Panc1 (cell line): ENCODE measurements at regions not wholly inside any gene's neighbourhood (a gene's known extent, or its start where the extent isn't known, plus 50 kb on each side); places are given as distances from the start of the nearest gene placed in this dataset.

Experiments
- POLR2AphosphoS5 ChIP-seq: IDR thresholded peaks from 2 replicates; pipeline ENCODE4 v1.6.1; 2012; ENCODE audit warnings: mild to moderate bottlenecking, low read depth, low read length, moderate library complexity
- SIN3A ChIP-seq: IDR thresholded peaks from 2 replicates; pipeline ENCODE4 v1.6.1; 2012; ENCODE audit warnings: low read depth, mild to moderate bottlenecking, low read length, moderate library complexity, borderline replicate concordance; ENCODE audit not compliant: insufficient read depth
- TF ChIP-seq, protein P1 (sequence below): fragments of 450-650 bp; IDR thresholded peaks from 2 replicates; pipeline ENCODE4 v1.5.1; 2017; ENCODE audit warnings: mild to moderate bottlenecking

DNA sequence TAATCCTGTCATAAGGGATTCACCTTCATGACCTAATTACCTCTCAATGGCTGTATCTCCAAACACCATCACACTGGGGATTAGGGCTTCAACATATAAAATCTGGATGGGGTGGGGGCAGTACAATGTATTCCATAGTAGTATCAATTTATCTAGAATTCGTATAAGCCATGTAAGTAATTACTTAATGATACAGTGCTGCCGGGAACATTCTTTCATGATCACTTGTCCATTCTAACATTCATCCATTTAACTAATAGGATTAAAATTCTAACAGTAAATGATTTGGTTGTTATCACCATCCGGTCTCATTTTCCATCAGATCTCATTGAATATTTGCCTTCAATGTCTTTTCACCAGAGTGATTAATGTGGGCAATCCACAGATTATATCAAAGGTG, 1620.9 kb upstream of the TENM3 start:
- TF ChIP-seq, protein P1, sequence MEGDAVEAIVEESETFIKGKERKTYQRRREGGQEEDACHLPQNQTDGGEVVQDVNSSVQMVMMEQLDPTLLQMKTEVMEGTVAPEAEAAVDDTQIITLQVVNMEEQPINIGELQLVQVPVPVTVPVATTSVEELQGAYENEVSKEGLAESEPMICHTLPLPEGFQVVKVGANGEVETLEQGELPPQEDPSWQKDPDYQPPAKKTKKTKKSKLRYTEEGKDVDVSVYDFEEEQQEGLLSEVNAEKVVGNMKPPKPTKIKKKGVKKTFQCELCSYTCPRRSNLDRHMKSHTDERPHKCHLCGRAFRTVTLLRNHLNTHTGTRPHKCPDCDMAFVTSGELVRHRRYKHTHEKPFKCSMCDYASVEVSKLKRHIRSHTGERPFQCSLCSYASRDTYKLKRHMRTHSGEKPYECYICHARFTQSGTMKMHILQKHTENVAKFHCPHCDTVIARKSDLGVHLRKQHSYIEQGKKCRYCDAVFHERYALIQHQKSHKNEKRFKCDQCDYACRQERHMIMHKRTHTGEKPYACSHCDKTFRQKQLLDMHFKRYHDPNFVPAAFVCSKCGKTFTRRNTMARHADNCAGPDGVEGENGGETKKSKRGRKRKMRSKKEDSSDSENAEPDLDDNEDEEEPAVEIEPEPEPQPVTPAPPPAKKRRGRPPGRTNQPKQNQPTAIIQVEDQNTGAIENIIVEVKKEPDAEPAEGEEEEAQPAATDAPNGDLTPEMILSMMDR: no peak
- no peak for TF ChIP-seq SIN3A
- TF ChIP-seq POLR2AphosphoS5: no peak
